ENCODE measurements at regions not wholly inside any gene's neighbourhood (a gene's known extent, or its start where the extent isn't known, plus 50 kb on each side); places are given as distances from the start of the nearest gene placed in this dataset.

- no peak for TF ChIP-seq TEAD1 (CRISPR knock-in tag; IDR thresholded peaks at IDR 0.05)
- no peak for TF ChIP-seq TP53 (CRISPR knock-in tag; IDR thresholded peaks at IDR 0.05)
- TF ChIP-seq MXD4 (CRISPR knock-in tag; IDR thresholded peaks at IDR 0.05; ENCODE audit: borderline replicate concordance): no peak
- no peak for TF ChIP-seq FOXP4 (CRISPR knock-in tag; IDR thresholded peaks at IDR 0.05)
- no peak for TF ChIP-seq HMGXB4 (CRISPR knock-in tag; IDR thresholded peaks at IDR 0.05)
- TF ChIP-seq ZNF416 (CRISPR knock-in tag; IDR thresholded peaks at IDR 0.05): no peak
- TF ChIP-seq MYBL2 (CRISPR knock-in tag; IDR thresholded peaks at IDR 0.05): no peak
- no peak for TF ChIP-seq GABPB1 (CRISPR knock-in tag; IDR thresholded peaks at IDR 0.05)
- TF ChIP-seq ATF6 (CRISPR knock-in tag; IDR thresholded peaks at IDR 0.05): no peak
- no peak for TF ChIP-seq FOXP1 (CRISPR knock-in tag; IDR thresholded peaks at IDR 0.05; ENCODE audit: borderline replicate concordance)
- TF ChIP-seq ZNF317 (CRISPR knock-in tag; IDR thresholded peaks at IDR 0.05; ENCODE audit: borderline replicate concordance, low read depth): no peak
- DNase-seq (ENCODE audit: low spot score) (no peak), ATAC-seq (no peak)
- POLR2A ChIA-PET: no interaction called here
- Mint-ChIP-seq H3K4me3 (no peak overlapping the region), H3K4me1 (peaks cover 15% of the 10 kb centered on the region), H3K27me3 (ENCODE audit: low read depth) (no peaks in the 10 kb centered on the region), H3K27ac (no peak overlapping the region), H3K9me3 (no peaks in the 10 kb centered on the region), H3K36me3 (no peaks in the 10 kb centered on the region)
- CTCF ChIA-PET: no interaction called here
These were observed 113.0 kb downstream of the KIF4B start for GRCh38 chr5:155126573-155126972.

GRCh38 chr5:155127552-155127951 is 114.0 kb downstream of the KIF4B start:
- no peaks in the 10 kb centered on the region for H3K27me3 Mint-ChIP-seq (ENCODE audit: low read depth)
- H3K4me1 Mint-ChIP-seq: peaks cover 15% of the 10 kb centered on the region
- TF ChIP-seq FOXP4 (CRISPR knock-in tag; IDR thresholded peaks at IDR 0.05) (no peak), E2F1 (CRISPR knock-in tag; IDR thresholded peaks at IDR 0.05) (no peak), FOXP1 (CRISPR knock-in tag; IDR thresholded peaks at IDR 0.05; ENCODE audit: borderline replicate concordance) (no peak), IRF1 (CRISPR knock-in tag; IDR thresholded peaks at IDR 0.05) (no peak), GABPB1 (CRISPR knock-in tag; IDR thresholded peaks at IDR 0.05) (no peak)
- no peaks in the 10 kb centered on the region for H3K36me3 Mint-ChIP-seq
- DNase-seq (ENCODE audit: low spot score): no peak
- no peak overlapping the region for H3K4me3 Mint-ChIP-seq
- no peak overlapping the region for H3K27ac Mint-ChIP-seq
- CTCF ChIA-PET: no interaction called here
- H3K9me3 Mint-ChIP-seq: peaks cover 7% of the 10 kb centered on the region
- ATAC-seq: no peak
- POLR2A ChIA-PET: no interaction called here
